ACC112 (cell line): ENCODE measurements at regions not wholly inside any gene's neighbourhood (a gene's known extent, or its start where the extent isn't known, plus 50 kb on each side); places are given as distances from the start of the nearest gene placed in this dataset.
"Not testable (repeated sequence)": the region's sequence is repeated elsewhere in the genome, so short reads cannot be mapped to it uniquely, and the experiment has no call there.

Experiments used
- H2AFZ ChIP-seq: fragments of 200-600 bp; sonication (generic); one replicate; pipeline ENCODE4 v1.6.0; 2017; ENCODE audit warnings: antibody characterized with exemption, low read length; ENCODE audit not compliant: unreplicated experiment
- H3K27ac ChIP-seq: fragments of 200-600 bp; sonication (generic); 2 replicates; pipeline ENCODE4 v1.5.1; 2014; ENCODE audit warnings: low read depth, mild to moderate bottlenecking, antibody characterized with exemption, low read length, moderate library complexity
- H3K27me3 ChIP-seq: fragments of 200-600 bp; sonication (generic); 2 replicates; pipeline ENCODE4 v1.6.1; 2014; ENCODE audit warnings: mild to moderate bottlenecking, antibody characterized with exemption, low read length, moderate library complexity, mixed read lengths; ENCODE audit not compliant: insufficient read depth
- H3K36me3 ChIP-seq: fragments of 200-600 bp; sonication (generic); 2 replicates; pipeline ENCODE4 v1.6.1; 2016; ENCODE audit warnings: mild to moderate bottlenecking, antibody characterized with exemption, low read length, moderate library complexity, mixed read lengths; ENCODE audit not compliant: insufficient read depth
- H3K4me1 ChIP-seq: fragments of 200-600 bp; sonication (generic); one replicate; pipeline ENCODE4 v1.6.1; 2016; ENCODE audit warnings: low read length, mixed read lengths; ENCODE audit not compliant: insufficient read depth, unreplicated experiment, control insufficient read depth
- H3K4me3 ChIP-seq: fragments of 200-600 bp; sonication (generic); 2 replicates; pipeline ENCODE4 v1.5.1; 2014; ENCODE audit warnings: mild to moderate bottlenecking, low read depth, low read length
- H3K79me2 ChIP-seq: fragments of 200-600 bp; sonication (generic); one replicate; pipeline ENCODE4 v1.6.0; 2016; ENCODE audit warnings: low read length; ENCODE audit not compliant: control insufficient read depth, unreplicated experiment, insufficient read depth

DNA sequence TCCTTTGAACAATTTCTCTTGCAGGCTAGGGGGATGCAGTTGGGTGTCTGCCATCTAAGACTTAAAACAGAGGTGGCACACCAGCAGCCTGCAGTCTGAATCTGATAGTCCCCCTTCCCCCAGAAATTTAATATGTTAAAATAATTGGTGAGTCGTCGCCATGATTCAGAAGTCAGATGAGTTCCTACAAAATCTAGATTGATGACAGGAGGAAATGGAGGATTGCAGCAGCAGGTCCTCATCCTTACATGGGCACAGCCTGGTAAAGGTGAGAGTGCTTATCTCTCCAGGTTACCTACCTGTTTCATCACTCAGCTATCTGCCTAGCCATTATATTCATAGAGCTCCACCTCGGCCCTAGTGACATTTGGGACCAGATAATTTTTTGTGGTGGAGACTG is 112.3 kb downstream of the PCSK1 start:
- H3K79me2 ChIP-seq: no peaks in the 10 kb centered on the region
- H3K27me3 ChIP-seq: no peaks in the 10 kb centered on the region
- no peak overlapping the region for H2AFZ ChIP-seq
- H3K36me3 ChIP-seq: no peaks in the 10 kb centered on the region
- H3K27ac ChIP-seq: peak overlapping the region; percentile 72
- peak overlapping the region; percentile 14; the same call in 1 of the 2 replicates for H3K4me3 ChIP-seq
- peaks cover 69% of the 10 kb centered on the region for H3K4me1 ChIP-seq

DNA sequence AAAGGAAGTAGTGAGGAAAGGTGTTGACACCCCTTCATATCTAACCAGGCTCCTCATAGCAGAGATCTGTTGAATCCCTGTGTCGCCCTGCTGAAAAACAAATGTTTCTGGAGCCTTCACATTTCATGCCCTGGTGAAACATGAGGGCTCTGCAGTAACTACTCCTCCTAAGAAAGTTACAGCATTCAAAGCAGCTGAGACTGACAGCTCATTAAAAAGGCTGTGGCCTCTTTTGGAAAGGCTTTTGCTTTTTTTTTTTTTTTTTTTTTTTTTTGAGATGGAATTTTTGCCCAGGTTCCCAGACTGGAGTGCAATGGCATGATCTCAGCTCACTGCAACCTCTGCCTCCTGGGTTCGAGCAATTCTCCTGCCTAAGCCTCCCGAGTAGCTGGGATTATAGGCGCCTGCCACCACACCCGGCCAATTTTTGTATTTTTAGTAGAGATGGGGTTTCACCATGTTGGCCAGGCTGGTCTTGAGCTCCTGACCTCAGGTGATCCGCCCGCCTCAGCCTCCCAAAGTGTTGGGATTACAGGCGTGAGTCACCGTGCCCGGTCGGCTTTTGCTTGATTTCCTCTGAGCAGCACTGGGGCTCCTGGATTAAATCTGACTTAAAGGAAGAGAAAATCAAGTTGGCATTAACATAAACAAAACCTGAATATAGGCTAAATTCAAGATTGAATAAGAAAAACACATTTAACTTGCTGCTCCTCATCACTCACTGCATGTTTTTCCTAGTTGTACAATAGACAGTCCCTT is 112.9 kb downstream of the PCSK1 start:
- H3K36me3 ChIP-seq, H2AFZ ChIP-seq, H3K79me2 ChIP-seq, H3K27me3 ChIP-seq: not testable (repeated sequence)
- peaks cover 69% of the 10 kb centered on the region for H3K4me1 ChIP-seq
- peak overlapping the region; percentile 72 for H3K27ac ChIP-seq
- peak overlapping the region; percentile 12; the same call in 1 of the 2 replicates for H3K4me3 ChIP-seq

DNA sequence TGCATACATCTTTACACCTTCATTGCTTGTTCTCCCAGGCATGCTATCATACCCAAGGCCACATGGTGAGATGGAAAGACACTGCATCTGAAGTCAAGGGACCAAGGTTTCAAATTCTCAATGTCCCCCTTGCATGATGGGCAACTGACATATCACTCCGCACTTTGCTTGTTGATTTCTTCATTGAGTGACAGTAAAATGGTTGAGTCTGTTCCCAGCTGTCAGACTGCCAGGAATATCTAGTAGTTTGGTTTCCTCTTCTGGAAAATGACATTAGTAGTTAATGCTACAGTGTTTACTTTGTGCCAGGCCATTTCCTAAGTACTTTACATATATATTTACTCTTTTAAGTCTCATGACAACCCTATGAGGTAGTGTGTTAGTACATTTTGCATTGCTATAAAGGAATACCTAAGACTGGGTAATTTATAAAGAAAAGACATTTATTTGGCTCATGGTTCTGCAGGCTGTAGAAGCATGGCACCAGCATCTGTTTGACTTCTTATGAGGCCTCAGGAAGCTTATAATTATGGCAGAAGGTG is 114.4 kb downstream of the PCSK1 start:
- no peaks in the 10 kb centered on the region for H3K36me3 ChIP-seq
- peaks cover 55% of the 10 kb centered on the region for H3K4me1 ChIP-seq
- H3K79me2 ChIP-seq: no peaks in the 10 kb centered on the region
- no peak overlapping the region for H3K27ac ChIP-seq
- H3K27me3 ChIP-seq: no peaks in the 10 kb centered on the region
- H2AFZ ChIP-seq: no peak overlapping the region
- H3K4me3 ChIP-seq: no peak overlapping the region

DNA sequence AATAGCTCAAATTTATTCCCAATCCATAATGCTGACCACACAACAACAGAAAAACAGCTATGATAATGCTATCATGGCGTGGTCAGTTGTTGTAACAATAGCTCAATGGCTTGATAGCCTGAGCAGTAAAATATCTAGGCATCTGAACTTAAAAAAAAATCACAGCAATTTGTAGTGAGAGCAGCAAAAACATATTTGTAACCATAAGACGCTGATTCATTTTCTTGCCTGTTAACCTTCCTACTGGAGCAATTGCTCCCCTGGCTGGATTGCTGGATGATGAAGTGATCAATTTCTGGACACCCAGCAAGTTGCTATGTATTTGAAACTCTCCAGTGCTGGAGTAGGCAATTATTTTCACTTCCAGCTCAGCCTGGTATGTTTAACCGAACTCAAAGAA is 115.1 kb downstream of the PCSK1 start:
- Histone ChIP-seq H2AFZ (no peak overlapping the region), H3K79me2 (no peaks in the 10 kb centered on the region), H3K27ac (peak overlapping the region; percentile 38), H3K4me1 (peaks cover 54% of the 10 kb centered on the region), H3K4me3 (no peak overlapping the region), H3K36me3 (no peaks in the 10 kb centered on the region), H3K27me3 (no peaks in the 10 kb centered on the region)

DNA sequence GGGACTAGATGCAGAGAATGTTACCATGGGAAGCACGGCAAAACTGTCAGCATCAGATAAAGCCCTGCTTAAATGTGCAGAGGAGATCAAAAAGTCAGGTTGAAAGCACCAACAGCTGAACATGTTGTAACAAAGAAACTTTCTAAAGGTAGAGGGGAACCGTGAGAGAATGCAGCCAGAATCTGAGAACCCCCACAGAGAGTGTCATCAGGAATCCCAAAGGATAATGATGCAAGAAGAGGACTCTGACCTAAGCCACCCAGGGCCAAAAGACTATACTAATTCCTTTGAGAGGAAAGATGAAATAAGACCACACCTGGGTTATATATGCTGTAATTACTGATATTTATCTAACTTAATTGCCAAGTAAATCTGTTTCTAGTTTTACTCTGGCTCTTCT is 116.6 kb downstream of the PCSK1 start:
- H2AFZ ChIP-seq: no peak overlapping the region
- no peaks in the 10 kb centered on the region for H3K36me3 ChIP-seq
- no peak overlapping the region for H3K27ac ChIP-seq
- H3K27me3 ChIP-seq: no peaks in the 10 kb centered on the region
- H3K79me2 ChIP-seq: no peaks in the 10 kb centered on the region
- peaks cover 48% of the 10 kb centered on the region for H3K4me1 ChIP-seq
- H3K4me3 ChIP-seq: no peak overlapping the region

DNA sequence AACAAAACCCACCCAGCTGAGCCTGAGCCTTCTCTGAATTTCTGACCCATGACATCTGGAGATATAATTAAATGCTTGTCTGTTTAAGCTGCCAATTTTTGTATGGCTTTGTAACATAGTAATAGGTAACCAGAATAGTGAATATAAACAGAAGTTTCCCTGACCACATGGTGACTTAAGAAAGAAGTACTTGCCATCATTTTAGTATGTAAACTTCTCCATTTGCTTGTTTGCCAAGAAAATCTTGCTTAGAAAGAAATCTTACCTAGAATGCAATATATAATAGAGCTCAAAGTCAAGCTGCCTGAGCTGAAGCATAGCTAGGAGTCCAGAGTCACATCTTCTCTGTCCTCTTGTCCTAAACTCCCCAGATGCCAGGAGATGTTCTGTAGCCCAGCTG is 117.0 kb downstream of the PCSK1 start:
- H3K27ac ChIP-seq: no peak overlapping the region
- H3K4me3 ChIP-seq: no peak overlapping the region
- peaks cover 43% of the 10 kb centered on the region for H3K4me1 ChIP-seq
- H3K27me3 ChIP-seq: no peaks in the 10 kb centered on the region
- peaks cover 2% of the 10 kb centered on the region; the same call in 1 of the 2 replicates for H3K36me3 ChIP-seq
- no peaks in the 10 kb centered on the region for H3K79me2 ChIP-seq
- no peak overlapping the region for H2AFZ ChIP-seq

DNA sequence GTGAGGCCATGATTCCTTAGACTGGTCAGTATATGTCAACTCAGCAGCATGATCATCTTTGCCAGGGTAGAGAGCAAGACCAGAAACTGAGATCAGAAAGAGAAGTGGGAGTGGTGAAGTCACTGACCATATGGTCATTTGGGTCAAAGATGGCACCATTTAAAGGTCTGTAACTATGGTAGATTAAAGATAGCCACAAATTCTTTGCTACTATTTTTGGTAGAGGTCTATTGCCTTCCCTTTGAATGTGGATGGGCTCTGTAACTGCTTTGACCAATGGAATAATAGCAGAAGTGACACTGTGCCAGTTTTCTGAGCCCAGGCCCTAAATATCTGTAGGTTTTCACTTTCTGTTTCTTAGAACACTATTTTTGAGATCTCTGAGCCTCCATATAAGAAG is 117.6 kb downstream of the PCSK1 start:
- Histone ChIP-seq H3K4me1 (peaks cover 37% of the 10 kb centered on the region), H2AFZ (no peak overlapping the region)

DNA sequence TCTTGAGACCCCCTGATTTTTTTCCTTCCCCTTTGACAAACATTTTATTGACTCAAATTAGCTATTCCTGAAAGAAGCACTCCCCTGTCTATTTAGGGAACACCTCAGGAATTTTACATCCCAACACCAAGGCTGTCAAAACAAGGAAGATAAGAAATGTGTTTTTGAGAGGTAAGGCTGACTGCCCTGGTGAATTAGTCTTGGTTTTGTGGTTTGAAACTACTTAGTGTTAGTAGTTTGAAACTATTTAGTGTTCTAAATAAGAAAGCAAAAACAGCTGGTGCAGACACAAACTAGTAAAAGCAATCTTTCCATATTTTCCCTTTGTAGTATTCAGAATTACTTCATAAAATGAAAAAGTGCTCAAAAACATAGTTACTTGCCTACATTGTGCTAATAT is 120.7 kb downstream of the PCSK1 start:
- H3K36me3 ChIP-seq: peaks cover 5% of the 10 kb centered on the region; the same call in 1 of the 2 replicates
- H2AFZ ChIP-seq: no peak overlapping the region
- no peaks in the 10 kb centered on the region for H3K27me3 ChIP-seq
- no peaks in the 10 kb centered on the region for H3K79me2 ChIP-seq
- H3K27ac ChIP-seq: no peak overlapping the region
- H3K4me3 ChIP-seq: no peak overlapping the region
- peaks cover 9% of the 10 kb centered on the region for H3K4me1 ChIP-seq

More for the DNA sequence above, 117.6 kb downstream of the PCSK1 start:
- Histone ChIP-seq H3K36me3 (peaks cover 5% of the 10 kb centered on the region; the same call in 1 of the 2 replicates), H3K27me3 (no peaks in the 10 kb centered on the region), H3K27ac (no peak overlapping the region), H3K79me2 (no peaks in the 10 kb centered on the region), H3K4me3 (no peak overlapping the region)

DNA sequence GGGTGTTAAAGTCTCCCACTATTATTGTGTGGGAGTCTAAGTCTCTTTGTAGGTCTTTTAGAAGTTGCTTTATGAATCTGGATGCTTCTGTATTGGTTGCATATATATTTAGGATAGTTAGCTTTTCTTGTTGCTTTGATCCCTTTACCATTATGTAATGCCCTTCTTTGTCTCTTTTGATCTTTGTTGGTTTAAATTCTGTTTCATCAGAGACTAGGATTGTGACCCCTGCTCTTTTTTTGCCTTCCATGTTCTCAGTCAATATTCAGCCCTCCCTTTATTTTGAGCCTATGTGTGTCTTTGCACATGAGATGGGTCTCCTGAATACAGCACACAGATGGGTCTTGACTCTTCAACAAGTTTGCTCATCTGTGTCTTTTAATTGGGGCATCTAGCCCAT is 126.0 kb downstream of the PCSK1 start:
- H3K4me1 ChIP-seq, H3K27me3 ChIP-seq, H3K36me3 ChIP-seq, H3K79me2 ChIP-seq, H3K27ac ChIP-seq, H2AFZ ChIP-seq, H3K4me3 ChIP-seq: not testable (repeated sequence)

DNA sequence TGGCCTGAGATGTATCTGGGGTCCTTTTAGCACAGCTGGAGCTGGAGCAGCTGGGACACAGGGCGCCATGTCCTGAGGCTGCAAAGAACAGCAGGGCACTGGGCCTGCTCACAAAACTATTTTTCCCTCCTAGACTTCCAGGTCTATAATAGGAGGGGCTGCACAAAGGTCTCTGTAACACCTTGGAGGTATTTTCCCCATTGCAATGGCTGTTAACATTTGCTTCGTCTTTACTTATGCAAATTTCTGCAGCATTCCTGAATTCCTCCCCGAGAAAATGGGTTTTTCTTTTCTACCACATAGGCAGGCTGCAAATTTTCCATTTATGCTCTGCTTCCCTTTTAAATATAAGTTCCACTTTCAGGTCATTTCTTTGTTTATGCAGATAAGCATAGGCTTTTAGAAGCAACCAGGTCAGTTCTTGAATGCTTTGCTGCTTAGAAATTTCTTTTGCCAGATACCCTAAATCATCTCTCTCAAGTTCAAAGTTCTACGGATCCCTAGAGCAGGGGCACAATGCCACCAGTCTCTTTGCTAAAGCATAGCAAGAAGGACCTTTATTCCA is 130.8 kb downstream of the PCSK1 start:
- Histone ChIP-seq H3K79me2 (no peaks in the 10 kb centered on the region), H2AFZ (no peak overlapping the region), H3K27me3 (no peaks in the 10 kb centered on the region), H3K4me3 (no peak overlapping the region), H3K4me1 (peaks cover 15% of the 10 kb centered on the region), H3K27ac (no peak overlapping the region), H3K36me3 (0 out of 2 replicates have a peak, but pooled peaks cover 3% of the 10 kb centered on the region)

DNA sequence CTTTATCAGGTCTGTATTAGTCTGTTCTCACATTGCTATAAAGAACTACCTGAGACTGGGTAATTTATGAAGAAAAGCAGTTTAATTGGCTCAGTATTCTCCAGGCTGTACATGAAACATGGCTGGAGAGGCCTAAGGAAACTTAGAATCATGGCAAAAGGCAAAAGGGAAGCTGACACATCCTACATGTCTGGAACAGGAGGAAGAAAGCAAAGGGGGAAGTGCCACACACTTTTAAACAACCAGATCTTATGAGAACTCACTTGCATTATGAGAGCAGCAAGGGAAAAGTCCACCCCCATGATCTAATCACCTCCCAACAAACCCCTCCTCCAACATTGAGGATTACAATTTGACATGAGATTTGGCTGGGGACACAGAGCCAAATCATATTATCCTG is 132.1 kb downstream of the PCSK1 start:
- no peaks in the 10 kb centered on the region for H3K27me3 ChIP-seq
- H2AFZ ChIP-seq: no peak overlapping the region
- 0 out of 2 replicates have a peak, but pooled peaks cover 3% of the 10 kb centered on the region for H3K36me3 ChIP-seq
- H3K4me3 ChIP-seq: no peak overlapping the region
- H3K4me1 ChIP-seq: peaks cover 24% of the 10 kb centered on the region
- H3K27ac ChIP-seq: no peak overlapping the region
- no peaks in the 10 kb centered on the region for H3K79me2 ChIP-seq
